ENCODE measurements at regions not wholly inside any gene's neighbourhood (a gene's known extent, or its start where the extent isn't known, plus 50 kb on each side); places are given as distances from the start of the nearest gene placed in this dataset.

DNA sequence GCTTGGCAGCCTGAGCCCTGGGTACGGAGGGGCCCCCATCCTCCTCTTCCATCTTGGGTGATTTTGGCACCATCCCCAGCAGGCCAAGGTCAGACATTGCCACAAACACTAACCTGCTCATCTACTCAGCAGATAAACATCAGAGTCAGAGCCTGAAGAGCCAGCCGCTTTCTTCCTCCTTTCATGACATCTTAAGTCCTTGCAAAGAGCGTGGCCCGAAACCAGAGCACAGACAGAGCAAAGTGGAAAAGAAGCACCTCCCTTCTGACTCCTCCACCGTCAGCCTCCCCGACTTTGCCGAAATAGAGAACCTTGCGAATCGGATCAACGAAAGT lies 60.4 kb upstream of the RPH3AL start:
- DNase-seq (ENCODE audit: low spot score) = peak; percentile 26

- peak; percentile 79 for DNase-seq (ENCODE audit: low spot score)
Observed at GRCh38 chr17:412211-413015, 59.8 kb upstream of the RPH3AL start.

- DNase-seq (ENCODE audit: low spot score) = no peak
Observed at GRCh38 chr17:411421-412120, 59.0 kb upstream of the RPH3AL start.

GRCh38 chr17:410543-411401 lies 58.2 kb upstream of the RPH3AL start:
- peak; percentile 73 for DNase-seq (ENCODE audit: low spot score)

DNA sequence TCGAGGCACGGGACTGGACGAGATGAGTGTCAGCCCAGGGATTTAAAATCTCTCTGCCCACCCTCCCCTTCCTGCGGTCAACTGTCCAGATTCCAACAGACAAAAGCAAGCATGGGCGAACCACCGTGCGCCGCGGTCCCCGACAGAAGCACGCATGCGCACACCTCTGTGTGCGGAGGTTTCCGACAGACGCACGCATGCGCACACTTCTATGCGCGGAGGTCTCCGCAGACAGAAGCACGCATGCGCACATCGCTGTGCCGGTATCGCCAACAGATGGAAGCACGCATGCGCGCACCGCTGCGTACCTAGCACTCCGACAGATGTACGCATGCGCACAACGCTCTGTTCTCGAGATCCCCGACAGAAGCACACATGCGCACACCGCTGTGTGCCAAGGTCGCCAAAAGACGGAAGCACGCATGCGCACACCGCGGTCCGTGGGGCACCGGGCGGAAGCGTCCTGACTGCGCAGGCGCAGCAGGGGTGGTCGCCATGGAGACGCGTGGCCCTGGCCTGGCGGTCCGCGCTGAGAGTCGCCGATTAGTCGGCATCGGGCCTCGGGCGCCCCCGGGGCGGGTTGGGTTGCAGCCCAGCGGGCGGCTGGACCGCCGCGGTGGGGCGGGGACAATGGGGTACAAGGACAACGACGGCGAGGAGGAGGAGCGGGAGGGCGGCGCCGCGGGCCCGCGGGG lies 57.4 kb upstream of the RPH3AL start:
- peak; percentile 98 for DNase-seq (ENCODE audit: low spot score)

DNA sequence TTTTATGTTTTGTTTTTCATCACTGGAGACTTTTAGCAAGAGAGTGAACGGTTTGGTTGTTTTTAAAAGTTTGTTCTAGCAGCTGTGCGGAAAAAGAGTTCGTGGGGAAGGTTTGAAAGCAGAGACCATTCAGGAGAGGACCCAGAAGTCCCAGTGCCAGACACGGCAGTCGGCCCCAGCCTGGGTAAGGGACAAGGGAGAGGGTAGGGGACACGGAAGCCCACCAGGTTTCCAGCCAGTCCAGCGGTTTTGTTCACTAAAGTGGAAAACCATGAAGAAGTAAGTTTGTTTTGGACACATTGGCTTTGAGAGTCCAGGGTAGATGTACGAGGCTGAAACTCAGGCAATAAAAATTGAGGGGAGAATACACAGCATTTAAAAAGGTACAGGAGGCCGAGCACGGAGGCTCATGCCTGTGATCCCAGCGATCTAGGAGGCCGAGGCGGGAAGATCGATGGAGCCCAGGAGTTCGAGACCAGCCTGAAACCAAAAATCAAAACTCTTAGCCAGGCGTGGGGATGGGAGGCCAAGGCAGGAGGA lies 56.8 kb upstream of the RPH3AL start:
- DNase-seq (ENCODE audit: low spot score) = no peak

DNA sequence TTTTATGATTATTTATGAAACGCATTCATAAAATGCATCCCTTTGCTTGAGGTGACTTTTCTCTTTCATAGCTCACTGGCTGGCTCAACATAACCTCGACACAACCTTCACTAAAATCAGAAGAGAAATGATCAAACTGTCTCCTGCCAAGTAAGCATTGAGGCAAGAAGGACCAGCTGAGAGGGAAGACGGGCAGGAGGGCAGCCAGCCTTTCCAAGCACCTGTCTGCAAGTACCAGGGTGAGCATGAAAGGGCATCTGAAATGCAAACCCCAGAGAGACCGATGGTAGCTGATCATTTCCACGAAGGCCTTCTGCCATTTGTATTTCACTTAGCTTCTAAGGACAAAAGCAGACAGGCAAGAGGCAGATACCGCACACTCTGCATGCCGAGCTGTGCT lies 52.1 kb upstream of the RPH3AL start:
- no peak for DNase-seq (ENCODE audit: low spot score)

All from CD4-positive, alpha-beta T cell treated with Interleukin-15 for 4 hours (primary cell).